ENCODE measurements at regions not wholly inside any gene's neighbourhood (a gene's known extent, or its start where the extent isn't known, plus 50 kb on each side); places are given as distances from the start of the nearest gene placed in this dataset.
"Not testable (repeated sequence)": the region's sequence is repeated elsewhere in the genome, so short reads cannot be mapped to it uniquely, and the experiment has no call there.

GRCh38 chr4:12439633-12440305 is 1011.1 kb upstream of the HS3ST1 start:
- TF ChIP-seq CTCF (conservative IDR thresholded peaks at IDR 0.05; ENCODE audit: low read depth, low read length) = no peak
- peak; percentile 15 for DNase-seq (ENCODE audit: low read depth)

GRCh38 chr4:12431259-12431658 is 1002.6 kb upstream of the HS3ST1 start:
- H3K4me3 ChIP-seq (ENCODE audit: low read length); DNase-seq (ENCODE audit: low read depth): not testable (repeated sequence)

More at GRCh38 chr4:12439633-12440305, 1011.1 kb upstream of the HS3ST1 start:
- no peak overlapping the region for H3K4me3 ChIP-seq (ENCODE audit: low read length)

GRCh38 chr4:12421364-12421763 is 992.7 kb upstream of the HS3ST1 start:
- no peak for DNase-seq (ENCODE audit: low read depth)
- no peak for TF ChIP-seq CTCF (conservative IDR thresholded peaks at IDR 0.05; ENCODE audit: low read depth, low read length)
- no peak overlapping the region for H3K4me3 ChIP-seq (ENCODE audit: low read length)

- no peak for TF ChIP-seq CTCF (conservative IDR thresholded peaks at IDR 0.05; ENCODE audit: low read depth, low read length)
These were observed 988.1 kb upstream of the HS3ST1 start for GRCh38 chr4:12416755-12417154.

GRCh38 chr4:12414181-12414812 is 985.6 kb upstream of the HS3ST1 start:
- H3K4me3 ChIP-seq (ENCODE audit: low read length) = no peak overlapping the region
- TF ChIP-seq CTCF (conservative IDR thresholded peaks at IDR 0.05; ENCODE audit: low read depth, low read length) = no peak
- no peak for DNase-seq (ENCODE audit: low read depth)

More at GRCh38 chr4:12416755-12417154, 988.1 kb upstream of the HS3ST1 start:
- H3K4me3 ChIP-seq (ENCODE audit: low read length) = no peak overlapping the region
- DNase-seq (ENCODE audit: low read depth) = no peak

GRCh38 chr4:12411072-12411471 is 982.4 kb upstream of the HS3ST1 start:
- DNase-seq (ENCODE audit: low read depth) = no peak
- no peak overlapping the region for H3K4me3 ChIP-seq (ENCODE audit: low read length)
- no peak for TF ChIP-seq CTCF (conservative IDR thresholded peaks at IDR 0.05; ENCODE audit: low read depth, low read length)

GRCh38 chr4:12409507-12410190 is 981.0 kb upstream of the HS3ST1 start:
- DNase-seq (ENCODE audit: low read depth) = peak; percentile 40
- TF ChIP-seq CTCF (conservative IDR thresholded peaks at IDR 0.05; ENCODE audit: low read depth, low read length) = peak; percentile 39
- no peak overlapping the region for H3K4me3 ChIP-seq (ENCODE audit: low read length)

Data from retinal pigment epithelial cell (primary cell).